Upper lobe of left lung (tissue), 6 donors: ENCODE measurements at regions not wholly inside any gene's neighbourhood (a gene's known extent, or its start where the extent isn't known, plus 50 kb on each side); places are given as distances from the start of the nearest gene placed in this dataset.
"Not testable (repeated sequence)": the region's sequence is repeated elsewhere in the genome, so short reads cannot be mapped to it uniquely, and the experiment has no call there.

Source experiments
- ATAC-seq, 2 donors: fragments of 200-7000 bp; cut with Tn5 transposase; one replicate each; pipeline ENCODE4 v1.9.1; 2022; ENCODE audit warnings: mild to moderate bottlenecking in 2 of 2, moderate library complexity in 2 of 2; ENCODE audit not compliant: low FRiP score in 2 of 2
- DNase-seq, 2 donors: peaks; one replicate each; pipeline ENCODE4 v3.0.0-alpha.2; 2019 to 2020
- H3K27ac ChIP-seq, 4 donors: fragments of 200-600 bp; sonication (generic); one replicate each; pipeline ENCODE4 v1.5.1; 2016 to 2019
- H3K27me3 ChIP-seq, 4 donors: fragments of 200-600 bp; sonication (generic); one replicate each; pipeline ENCODE4 v1.5.1; 2017 to 2019
- H3K36me3 ChIP-seq, 4 donors: fragments of 200-600 bp; sonication (generic); one replicate each; pipeline ENCODE4 v1.5.1; 2016 to 2019
- H3K4me1 ChIP-seq, 4 donors: fragments of 200-600 bp; sonication (generic); one replicate each; pipeline ENCODE4 v1.5.1; 2018 to 2019
- H3K4me3 ChIP-seq, 4 donors: fragments of 200-600 bp; sonication (generic); one replicate each; pipeline ENCODE4 v1.5.1; 2017 to 2019; ENCODE audit warnings: mild to moderate bottlenecking in 2 of 4, moderate library complexity in 1 of 4
- H3K9me3 ChIP-seq, 4 donors: fragments of 200-600 bp; sonication (generic); one replicate each; pipeline ENCODE4 v1.5.1; 2018 to 2019
- CTCF ChIP-seq, 6 experiments: fragments of 450-650 bp in 4 of 6; fragments of 200-600 bp in 2 of 6; sonication (generic) in 2 of 6; IDR thresholded peaks; one replicate each; pipeline ENCODE4 v1.5.1; 2016 to 2019; ENCODE audit warnings: antibody characterized with exemption in 6 of 6
- EP300 ChIP-seq, 4 donors: sonication (generic); formaldehyde crosslinking; IDR thresholded peaks; one replicate each; pipeline ENCODE4 v1.5.1; 2017; ENCODE audit warnings: antibody characterized with exemption in 4 of 4, control low read depth in 2 of 4
- POLR2A ChIP-seq, 4 donors: fragments of 450-650 bp; IDR thresholded peaks; one replicate each; pipeline ENCODE4 v1.5.1; 2016 to 2017; ENCODE audit warnings: antibody characterized with exemption in 4 of 4, mild to moderate bottlenecking in 2 of 4
- POLR2AphosphoS5 ChIP-seq, 2 donors: sonication (generic); formaldehyde crosslinking; IDR thresholded peaks; one replicate each; pipeline ENCODE4 v1.5.1; 2017; ENCODE audit warnings: antibody characterized with exemption in 2 of 2
- WGBS, 2 donors: methylation state at CpG; one replicate each; pipeline ENCODE4 v1.1.5; 2017 to 2018; 5-methylcytosine and 5-hydroxymethylcytosine counted together
- donor health status: DM: no; HTN: no; CAD: no; lungs with moderate emphysema.
- donor health status: DM: no; HTN: yes; CAD: no; lungs with severe emphysema.

GRCh38 chr2:17136231-17136630 is 382.0 kb downstream of the RAD51AP2 start:
- no peaks in the 10 kb centered on the region for H3K36me3 ChIP-seq
- TF ChIP-seq CTCF (IDR thresholded peaks at IDR 0.05) (no peak), POLR2AphosphoS5 (IDR thresholded peaks at IDR 0.05) (no peak)
- DNase-seq (no peak), ATAC-seq (no peak)
- no peaks in the 10 kb centered on the region for H3K27me3 ChIP-seq
- H3K27ac ChIP-seq, result no peak overlapping the region
- H3K4me1 ChIP-seq, result no peaks in the 10 kb centered on the region
- H3K9me3 ChIP-seq, result no peaks in the 10 kb centered on the region
- WGBS, 2 donors, result 57 to 63% methylated on average over 3 of the region's 3 CpGs
- H3K4me3 ChIP-seq, result no peak overlapping the region

- WGBS, 2 donors, result 100% methylated on average over 1 of the region's 1 CpG
- H3K36me3 ChIP-seq, result no peaks in the 10 kb centered on the region
- no peaks in the 10 kb centered on the region for H3K4me1 ChIP-seq
- TF ChIP-seq POLR2AphosphoS5 (IDR thresholded peaks at IDR 0.05) (no peak), CTCF (IDR thresholded peaks at IDR 0.05) (no peak), EP300 (IDR thresholded peaks at IDR 0.05) (no peak), POLR2A (IDR thresholded peaks at IDR 0.05) (no peak)
- DNase-seq, result no peak
- no peak for ATAC-seq
- no peaks in the 10 kb centered on the region for H3K9me3 ChIP-seq
- no peaks in the 10 kb centered on the region for H3K27me3 ChIP-seq
- H3K4me3 ChIP-seq, result no peak overlapping the region
- no peak overlapping the region for H3K27ac ChIP-seq
Measured at GRCh38 chr2:17135619-17136018, 382.6 kb downstream of the RAD51AP2 start.

GRCh38 chr2:17133052-17133671 is 385.1 kb downstream of the RAD51AP2 start:
- no peaks in the 10 kb centered on the region for H3K4me1 ChIP-seq
- H3K36me3 ChIP-seq, result no peaks in the 10 kb centered on the region
- WGBS, 2 donors, result 89 to 90% methylated on average over 6 of the region's 6 CpGs
- no peaks in the 10 kb centered on the region for H3K9me3 ChIP-seq
- DNase-seq (no peak), ATAC-seq (no peak)
- no peaks in the 10 kb centered on the region for H3K27me3 ChIP-seq
- no peak overlapping the region for H3K4me3 ChIP-seq
- TF ChIP-seq EP300 (IDR thresholded peaks at IDR 0.05) (no peak), POLR2A (IDR thresholded peaks at IDR 0.05) (no peak), CTCF (IDR thresholded peaks at IDR 0.05) (no peak), POLR2AphosphoS5 (IDR thresholded peaks at IDR 0.05) (no peak)
- no peak overlapping the region for H3K27ac ChIP-seq

- not testable (repeated sequence) for H3K36me3 ChIP-seq, DNase-seq, H3K27me3 ChIP-seq, H3K4me1 ChIP-seq, H3K9me3 ChIP-seq, ATAC-seq, H3K27ac ChIP-seq, H3K4me3 ChIP-seq
- 93 to 99% methylated on average over 3 of the region's 3 CpGs for WGBS, 2 donors
Measured at GRCh38 chr2:17130627-17131026, 387.6 kb downstream of the RAD51AP2 start.

GRCh38 chr2:17125989-17126620 is 392.1 kb downstream of the RAD51AP2 start:
- TF ChIP-seq POLR2AphosphoS5 (IDR thresholded peaks at IDR 0.05), result no peak
- no peak for TF ChIP-seq EP300 (IDR thresholded peaks at IDR 0.05)
- TF ChIP-seq POLR2A (IDR thresholded peaks at IDR 0.05), result no peak
- no peak for TF ChIP-seq CTCF (IDR thresholded peaks at IDR 0.05)
- WGBS, 2 donors, result 66 to 82% methylated on average over 4 of the region's 4 CpGs
- no peaks in the 10 kb centered on the region for H3K9me3 ChIP-seq

More at GRCh38 chr2:17125989-17126620, 392.1 kb downstream of the RAD51AP2 start:
- no peak for DNase-seq
- H3K27me3 ChIP-seq, result no peaks in the 10 kb centered on the region
- H3K27ac ChIP-seq, result no peak overlapping the region
- H3K4me3 ChIP-seq, result no peak overlapping the region
- no peaks in the 10 kb centered on the region for H3K36me3 ChIP-seq
- no peaks in the 10 kb centered on the region for H3K4me1 ChIP-seq
- ATAC-seq, result no peak
